ENCODE measurements at regions not wholly inside any gene's neighbourhood (a gene's known extent, or its start where the extent isn't known, plus 50 kb on each side); places are given as distances from the start of the nearest gene placed in this dataset.
"Not testable (repeated sequence)": the region's sequence is repeated elsewhere in the genome, so short reads cannot be mapped to it uniquely, and the experiment has no call there.

- not testable (repeated sequence) for H3K27ac ChIP-seq (ENCODE audit: low read depth in 2 of 2, low read length in 1 of 2); H3K9me3 ChIP-seq (ENCODE audit: control insufficient read depth in 2 of 2, insufficient read depth in 1 of 2, low read depth in 1 of 2, low read length in 1 of 2); H3K4me3 ChIP-seq (ENCODE audit: low read depth in 1 of 2, low read length in 2 of 2); H3K27me3 ChIP-seq (ENCODE audit: control insufficient read depth in 1 of 2, insufficient read depth in 2 of 2, low read length in 2 of 2); H3K36me3 ChIP-seq (ENCODE audit: control insufficient read depth in 2 of 2, insufficient read depth in 2 of 2, low read length in 1 of 2); H3K4me1 ChIP-seq (ENCODE audit: control insufficient read depth in 2 of 2, insufficient read depth in 2 of 2, low read length in 1 of 2)
- WGBS, 2 donors: no CpG with 5 or more reads among the region's 5 CpGs
Observed at GRCh38 chr1:120241868-120242267, 65.5 kb upstream of the SEC22B start.

GRCh38 chr1:120240181-120240580 is 63.9 kb upstream of the SEC22B start:
- no CpG with 5 or more reads among the region's 1 CpG for WGBS, 2 donors
- not testable (repeated sequence) for H3K4me3 ChIP-seq (ENCODE audit: low read depth in 1 of 2, low read length in 2 of 2); H3K27me3 ChIP-seq (ENCODE audit: control insufficient read depth in 1 of 2, insufficient read depth in 2 of 2, low read length in 2 of 2); H3K4me1 ChIP-seq (ENCODE audit: control insufficient read depth in 2 of 2, insufficient read depth in 2 of 2, low read length in 1 of 2); H3K36me3 ChIP-seq (ENCODE audit: control insufficient read depth in 2 of 2, insufficient read depth in 2 of 2, low read length in 1 of 2); H3K9me3 ChIP-seq (ENCODE audit: control insufficient read depth in 2 of 2, insufficient read depth in 1 of 2, low read depth in 1 of 2, low read length in 1 of 2); H3K27ac ChIP-seq (ENCODE audit: low read depth in 2 of 2, low read length in 1 of 2)

GRCh38 chr1:120239351-120239750 is 63.0 kb upstream of the SEC22B start:
- not testable (repeated sequence) for H3K27ac ChIP-seq (ENCODE audit: low read depth in 2 of 2, low read length in 1 of 2); H3K9me3 ChIP-seq (ENCODE audit: control insufficient read depth in 2 of 2, insufficient read depth in 1 of 2, low read depth in 1 of 2, low read length in 1 of 2); H3K4me3 ChIP-seq (ENCODE audit: low read depth in 1 of 2, low read length in 2 of 2); H3K27me3 ChIP-seq (ENCODE audit: control insufficient read depth in 1 of 2, insufficient read depth in 2 of 2, low read length in 2 of 2); H3K4me1 ChIP-seq (ENCODE audit: control insufficient read depth in 2 of 2, insufficient read depth in 2 of 2, low read length in 1 of 2); H3K36me3 ChIP-seq (ENCODE audit: control insufficient read depth in 2 of 2, insufficient read depth in 2 of 2, low read length in 1 of 2)

GRCh38 chr1:120238867-120239266 is 62.5 kb upstream of the SEC22B start:
- H3K4me3 ChIP-seq (ENCODE audit: low read depth in 1 of 2, low read length in 2 of 2); H3K9me3 ChIP-seq (ENCODE audit: control insufficient read depth in 2 of 2, insufficient read depth in 1 of 2, low read depth in 1 of 2, low read length in 1 of 2); H3K27ac ChIP-seq (ENCODE audit: low read depth in 2 of 2, low read length in 1 of 2); H3K4me1 ChIP-seq (ENCODE audit: control insufficient read depth in 2 of 2, insufficient read depth in 2 of 2, low read length in 1 of 2); H3K36me3 ChIP-seq (ENCODE audit: control insufficient read depth in 2 of 2, insufficient read depth in 2 of 2, low read length in 1 of 2); H3K27me3 ChIP-seq (ENCODE audit: control insufficient read depth in 1 of 2, insufficient read depth in 2 of 2, low read length in 2 of 2): not testable (repeated sequence)
- WGBS, 2 donors: no CpG with 5 or more reads among the region's 2 CpGs

GRCh38 chr1:120233661-120234018 is 57.3 kb upstream of the SEC22B start:
- not testable (repeated sequence) for H3K4me3 ChIP-seq (ENCODE audit: low read depth in 1 of 2, low read length in 2 of 2); H3K4me1 ChIP-seq (ENCODE audit: control insufficient read depth in 2 of 2, insufficient read depth in 2 of 2, low read length in 1 of 2); H3K36me3 ChIP-seq (ENCODE audit: control insufficient read depth in 2 of 2, insufficient read depth in 2 of 2, low read length in 1 of 2); H3K27me3 ChIP-seq (ENCODE audit: control insufficient read depth in 1 of 2, insufficient read depth in 2 of 2, low read length in 2 of 2); H3K27ac ChIP-seq (ENCODE audit: low read depth in 2 of 2, low read length in 1 of 2); H3K9me3 ChIP-seq (ENCODE audit: control insufficient read depth in 2 of 2, insufficient read depth in 1 of 2, low read depth in 1 of 2, low read length in 1 of 2)
- 80% methylated on average over 1 of the region's 2 CpGs; no CpG with 5 or more reads in 1 of the 2 donors for WGBS, 2 donors

GRCh38 chr1:120232834-120233660 is 56.7 kb upstream of the SEC22B start:
- 1% methylated on average over 16 of the region's 53 CpGs; no CpG with 5 or more reads in 1 of the 2 donors for WGBS, 2 donors
- H3K4me3 ChIP-seq (ENCODE audit: low read depth in 1 of 2, low read length in 2 of 2): not testable (repeated sequence)

GRCh38 chr1:120229835-120230234 is 53.5 kb upstream of the SEC22B start:
- not testable (repeated sequence) for H3K4me3 ChIP-seq (ENCODE audit: low read depth in 1 of 2, low read length in 2 of 2); H3K36me3 ChIP-seq (ENCODE audit: control insufficient read depth in 2 of 2, insufficient read depth in 2 of 2, low read length in 1 of 2); H3K27me3 ChIP-seq (ENCODE audit: control insufficient read depth in 1 of 2, insufficient read depth in 2 of 2, low read length in 2 of 2); H3K9me3 ChIP-seq (ENCODE audit: control insufficient read depth in 2 of 2, insufficient read depth in 1 of 2, low read depth in 1 of 2, low read length in 1 of 2); H3K4me1 ChIP-seq (ENCODE audit: control insufficient read depth in 2 of 2, insufficient read depth in 2 of 2, low read length in 1 of 2); H3K27ac ChIP-seq (ENCODE audit: low read depth in 2 of 2, low read length in 1 of 2)
- WGBS, 2 donors: no CpG with 5 or more reads among the region's 1 CpG

More at GRCh38 chr1:120232834-120233660, 56.7 kb upstream of the SEC22B start:
- not testable (repeated sequence) for H3K4me1 ChIP-seq (ENCODE audit: control insufficient read depth in 2 of 2, insufficient read depth in 2 of 2, low read length in 1 of 2); H3K9me3 ChIP-seq (ENCODE audit: control insufficient read depth in 2 of 2, insufficient read depth in 1 of 2, low read depth in 1 of 2, low read length in 1 of 2); H3K27me3 ChIP-seq (ENCODE audit: control insufficient read depth in 1 of 2, insufficient read depth in 2 of 2, low read length in 2 of 2); H3K36me3 ChIP-seq (ENCODE audit: control insufficient read depth in 2 of 2, insufficient read depth in 2 of 2, low read length in 1 of 2); H3K27ac ChIP-seq (ENCODE audit: low read depth in 2 of 2, low read length in 1 of 2)

Measured in esophagus (tissue), 2 donors.